Cardiac fibroblast (primary cell): ENCODE measurements at regions not wholly inside any gene's neighbourhood (a gene's known extent, or its start where the extent isn't known, plus 50 kb on each side); places are given as distances from the start of the nearest gene placed in this dataset.

ENCODE experiments used
- DNase-seq, 2 donors: peaks; one replicate each; pipeline versions ENCODE4 v3.0.0 to v3.0.0-alpha.2; 2010; ENCODE audit warnings: low read depth in 2 of 2
- H3K4me3 ChIP-seq, 2 donors: replicated peaks in 1 of 2; 1 replicate in 1 of 2; 2 replicates in 1 of 2; pipeline ENCODE4 v1.5.1; 2011; ENCODE audit warnings: low read depth in 2 of 2, low read length in 2 of 2, mild to moderate bottlenecking in 2 of 2, moderate library complexity in 1 of 2
- TF ChIP-seq, protein P1 (sequence below): IDR thresholded peaks from one replicate; pipeline ENCODE4 v1.5.1; 2011; ENCODE audit warnings: low read depth, mild to moderate bottlenecking, low read length, inconsistent platforms

- no peak overlapping the region for H3K4me3 ChIP-seq
- DNase-seq, result no peak
- TF ChIP-seq, protein P1, sequence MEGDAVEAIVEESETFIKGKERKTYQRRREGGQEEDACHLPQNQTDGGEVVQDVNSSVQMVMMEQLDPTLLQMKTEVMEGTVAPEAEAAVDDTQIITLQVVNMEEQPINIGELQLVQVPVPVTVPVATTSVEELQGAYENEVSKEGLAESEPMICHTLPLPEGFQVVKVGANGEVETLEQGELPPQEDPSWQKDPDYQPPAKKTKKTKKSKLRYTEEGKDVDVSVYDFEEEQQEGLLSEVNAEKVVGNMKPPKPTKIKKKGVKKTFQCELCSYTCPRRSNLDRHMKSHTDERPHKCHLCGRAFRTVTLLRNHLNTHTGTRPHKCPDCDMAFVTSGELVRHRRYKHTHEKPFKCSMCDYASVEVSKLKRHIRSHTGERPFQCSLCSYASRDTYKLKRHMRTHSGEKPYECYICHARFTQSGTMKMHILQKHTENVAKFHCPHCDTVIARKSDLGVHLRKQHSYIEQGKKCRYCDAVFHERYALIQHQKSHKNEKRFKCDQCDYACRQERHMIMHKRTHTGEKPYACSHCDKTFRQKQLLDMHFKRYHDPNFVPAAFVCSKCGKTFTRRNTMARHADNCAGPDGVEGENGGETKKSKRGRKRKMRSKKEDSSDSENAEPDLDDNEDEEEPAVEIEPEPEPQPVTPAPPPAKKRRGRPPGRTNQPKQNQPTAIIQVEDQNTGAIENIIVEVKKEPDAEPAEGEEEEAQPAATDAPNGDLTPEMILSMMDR, result no peak
Measured at GRCh38 chr1:187122566-187122965, 293.8 kb downstream of the PLA2G4A start.

DNA sequence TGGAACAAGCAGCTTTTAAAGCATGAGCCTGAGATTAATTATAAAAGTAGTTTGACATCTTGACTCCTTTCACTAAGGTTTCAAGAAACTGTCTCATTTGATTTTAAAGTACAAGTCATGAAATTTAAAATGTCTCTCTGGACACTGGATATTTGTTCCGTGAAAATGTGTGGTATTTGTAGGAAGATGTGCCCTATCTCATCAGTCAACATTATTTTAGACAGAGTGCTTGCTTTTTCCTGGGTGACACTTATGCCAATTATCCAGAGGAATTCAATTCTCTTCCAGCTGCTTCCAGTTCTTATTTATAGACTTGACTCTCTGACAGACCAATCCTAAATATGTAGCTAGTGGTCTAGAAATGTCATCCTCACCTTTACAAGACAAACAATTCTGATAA is 300.4 kb downstream of the PLA2G4A start:
- no peak overlapping the region for H3K4me3 ChIP-seq
- TF ChIP-seq, protein P1, result no peak
- no peak for DNase-seq

DNA sequence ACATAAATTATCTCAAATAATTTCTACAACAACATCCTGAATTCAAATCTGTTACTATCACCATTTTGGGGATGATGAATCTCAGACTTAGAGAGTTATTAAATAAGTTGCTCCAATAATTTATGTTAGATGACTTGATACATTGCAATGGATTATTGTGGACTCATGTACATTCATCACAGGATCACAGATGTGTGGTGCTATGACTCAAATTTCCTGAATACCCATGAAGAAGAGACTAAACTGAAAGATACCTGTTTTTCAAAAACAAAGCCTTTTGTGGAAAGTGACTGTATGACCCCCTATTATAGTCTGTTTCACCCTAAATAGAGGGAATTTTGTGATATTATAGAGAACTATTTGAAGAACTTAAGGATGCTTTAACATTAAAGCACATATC is 315.0 kb downstream of the PLA2G4A start:
- TF ChIP-seq, protein P1, result no peak
- H3K4me3 ChIP-seq, result no peak overlapping the region
- DNase-seq, result no peak

- H3K4me3 ChIP-seq, result no peak overlapping the region
- TF ChIP-seq, protein P1, result no peak
- no peak for DNase-seq
Measured at GRCh38 chr1:187146388-187146787, 317.6 kb downstream of the PLA2G4A start.

GRCh38 chr1:187151555-187151954 is 322.8 kb downstream of the PLA2G4A start:
- no peak for DNase-seq
- H3K4me3 ChIP-seq, result no peak overlapping the region
- TF ChIP-seq, protein P1, result no peak

DNA sequence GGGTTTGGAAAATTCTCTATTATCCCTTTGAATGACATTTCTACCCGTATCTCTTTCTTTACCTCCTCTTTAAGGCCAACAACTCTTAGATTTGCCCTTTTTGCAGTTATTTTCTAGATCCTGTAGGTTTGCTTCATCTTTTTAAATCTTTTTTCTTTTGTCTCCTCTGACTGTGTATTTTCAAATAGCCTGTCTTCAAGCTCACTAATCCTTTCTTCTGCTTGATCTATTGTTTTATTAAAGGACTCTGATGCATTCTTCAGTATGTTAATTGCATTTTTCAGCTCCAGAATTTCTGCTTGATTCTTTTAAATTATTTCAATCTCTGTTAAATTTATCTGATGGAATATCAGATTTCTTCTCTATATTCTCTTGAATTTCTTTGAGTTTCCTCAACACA is 324.3 kb downstream of the PLA2G4A start:
- TF ChIP-seq, protein P1, result no peak
- no peak for DNase-seq
- no peak overlapping the region for H3K4me3 ChIP-seq

DNA sequence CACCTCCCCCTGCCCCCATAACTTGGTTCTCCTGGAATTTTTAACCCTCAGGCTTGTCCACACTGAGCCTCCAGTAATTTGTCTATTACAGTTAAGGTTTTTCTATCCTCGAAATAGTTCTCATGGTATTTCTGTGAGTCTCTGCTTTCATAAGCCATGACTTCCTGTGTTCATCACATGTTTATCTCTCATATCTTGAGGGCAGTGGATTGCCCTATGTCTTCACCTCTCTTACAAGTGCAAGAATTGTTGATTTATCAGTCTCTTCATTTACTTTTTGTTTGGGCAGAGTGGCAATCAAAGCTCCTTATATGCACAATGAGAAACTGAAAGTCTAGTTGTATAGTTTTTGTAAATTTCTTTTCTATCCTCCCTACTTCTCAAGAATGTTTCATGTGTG is 328.4 kb downstream of the PLA2G4A start:
- TF ChIP-seq, protein P1, result no peak
- H3K4me3 ChIP-seq, result no peak overlapping the region
- DNase-seq, result no peak
